Smooth muscle cell (in vitro differentiated cells): ENCODE measurements at regions not wholly inside any gene's neighbourhood (a gene's known extent, or its start where the extent isn't known, plus 50 kb on each side); places are given as distances from the start of the nearest gene placed in this dataset.

Experiments
- DNase-seq: peaks from one replicate; lab custom pipeline; 2025; ENCODE audit not compliant: unreplicated experiment; lab: John Stamatoyannopoulos, UW
- H2AFZ ChIP-seq: fragments of 200-600 bp; sonication (generic); 2 replicates; pipeline ENCODE4 v1.6.0; 2016; ENCODE audit warnings: antibody characterized with exemption, low read depth, mild to moderate bottlenecking
- H3F3A ChIP-seq: fragments of 200-600 bp; sonication (generic); 2 replicates; pipeline ENCODE4 v1.6.0; 2017; ENCODE audit warnings: antibody characterized with exemption, low read depth
- H3K27ac ChIP-seq: fragments of 200-600 bp; sonication (generic); 2 replicates; pipeline ENCODE4 v1.5.1; 2016; ENCODE audit warnings: low read depth, mild to moderate bottlenecking
- H3K27me3 ChIP-seq: fragments of 200-600 bp; sonication (generic); 2 replicates; pipeline ENCODE4 v1.6.1; 2016; ENCODE audit warnings: low read depth, mild to moderate bottlenecking
- H3K36me3 ChIP-seq: fragments of 200-600 bp; sonication (generic); 2 replicates; pipeline ENCODE4 v1.5.1; 2016; ENCODE audit warnings: low read depth
- H3K4me1 ChIP-seq: fragments of 200-600 bp; sonication (generic); 2 replicates; pipeline ENCODE4 v1.5.1; 2016; ENCODE audit warnings: low read depth
- H3K4me2 ChIP-seq: fragments of 200-600 bp; sonication (generic); 2 replicates; pipeline ENCODE4 v1.6.0; 2016; ENCODE audit warnings: mild to moderate bottlenecking
- H3K4me3 ChIP-seq: fragments of 200-600 bp; sonication (generic); 2 replicates; pipeline ENCODE4 v1.5.1; 2016; ENCODE audit warnings: mild to moderate bottlenecking
- H3K79me2 ChIP-seq: fragments of 200-600 bp; sonication (generic); 2 replicates; pipeline ENCODE4 v1.6.0; 2016; ENCODE audit warnings: low read depth, mild to moderate bottlenecking
- H3K9ac ChIP-seq: fragments of 200-600 bp; sonication (generic); 2 replicates; pipeline ENCODE4 v1.6.0; 2016; ENCODE audit warnings: low read depth
- H3K9me3 ChIP-seq: fragments of 200-600 bp; sonication (generic); replicated peaks from 2 replicates; pipeline ENCODE4 v1.5.1; 2016; ENCODE audit warnings: low read depth
- H4K20me1 ChIP-seq: fragments of 200-600 bp; sonication (generic); 2 replicates; pipeline ENCODE4 v1.6.0; 2016; ENCODE audit warnings: low read depth
- WGBS: methylation state at CpG from one replicate; pipeline ENCODE4 v1.1.7; 2016; ENCODE audit warnings: low lambda C conversion rate; 5-methylcytosine and 5-hydroxymethylcytosine counted together
- TF ChIP-seq, protein P1 (sequence below): fragments of 200-600 bp; sonication (generic); IDR thresholded peaks from 2 replicates; pipeline ENCODE4 v1.5.1; 2017; ENCODE audit warnings: borderline replicate concordance, mild to moderate bottlenecking, antibody characterized with exemption; ENCODE audit not compliant: insufficient read depth, poor library complexity, severe bottlenecking

DNA sequence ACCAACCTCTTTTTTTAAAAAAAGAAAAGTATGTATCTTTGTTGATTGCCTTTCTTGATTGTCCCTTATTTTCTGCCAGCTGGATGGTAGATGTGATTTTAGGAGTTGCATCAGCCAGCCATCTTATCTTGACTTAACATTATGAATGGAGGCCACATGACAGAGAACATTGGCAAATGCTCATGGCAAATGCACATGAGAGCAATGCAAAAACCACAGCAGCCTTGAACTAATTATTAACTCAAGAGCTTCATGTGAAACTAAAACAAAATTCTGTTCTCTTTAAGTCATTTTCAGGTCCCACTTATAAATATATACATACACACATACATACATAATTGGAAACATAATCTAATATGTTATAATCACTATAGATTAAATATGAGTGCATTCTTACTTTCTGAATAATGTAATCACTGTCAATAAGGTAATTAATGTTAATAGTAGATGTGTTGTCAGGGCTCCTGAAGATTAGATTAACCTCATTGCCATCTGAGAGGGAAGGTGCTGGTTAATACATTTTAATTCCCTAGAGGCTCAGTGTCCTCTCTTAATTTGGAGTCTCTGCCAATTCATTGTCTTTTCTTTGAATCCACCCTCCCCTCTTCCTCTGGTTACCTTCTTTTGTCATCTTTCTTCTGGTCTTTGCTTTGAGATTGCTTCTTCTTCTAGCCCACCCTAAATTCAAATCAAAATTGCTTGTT lies 962.2 kb downstream of the ADGRL2 start:
- Histone ChIP-seq H3K4me2 (no peak overlapping the region), H4K20me1 (no peaks in the 10 kb centered on the region), H3K36me3 (no peaks in the 10 kb centered on the region), H3K9me3 (no peaks in the 10 kb centered on the region), H3K27ac (no peak overlapping the region), H2AFZ (no peak overlapping the region), H3F3A (no peaks in the 10 kb centered on the region), H3K79me2 (no peaks in the 10 kb centered on the region), H3K4me1 (peaks cover 9% of the 10 kb centered on the region), H3K4me3 (no peak overlapping the region), H3K9ac (no peak overlapping the region), H3K27me3 (no peaks in the 10 kb centered on the region)
- no peak for DNase-seq
- TF ChIP-seq, protein P1, sequence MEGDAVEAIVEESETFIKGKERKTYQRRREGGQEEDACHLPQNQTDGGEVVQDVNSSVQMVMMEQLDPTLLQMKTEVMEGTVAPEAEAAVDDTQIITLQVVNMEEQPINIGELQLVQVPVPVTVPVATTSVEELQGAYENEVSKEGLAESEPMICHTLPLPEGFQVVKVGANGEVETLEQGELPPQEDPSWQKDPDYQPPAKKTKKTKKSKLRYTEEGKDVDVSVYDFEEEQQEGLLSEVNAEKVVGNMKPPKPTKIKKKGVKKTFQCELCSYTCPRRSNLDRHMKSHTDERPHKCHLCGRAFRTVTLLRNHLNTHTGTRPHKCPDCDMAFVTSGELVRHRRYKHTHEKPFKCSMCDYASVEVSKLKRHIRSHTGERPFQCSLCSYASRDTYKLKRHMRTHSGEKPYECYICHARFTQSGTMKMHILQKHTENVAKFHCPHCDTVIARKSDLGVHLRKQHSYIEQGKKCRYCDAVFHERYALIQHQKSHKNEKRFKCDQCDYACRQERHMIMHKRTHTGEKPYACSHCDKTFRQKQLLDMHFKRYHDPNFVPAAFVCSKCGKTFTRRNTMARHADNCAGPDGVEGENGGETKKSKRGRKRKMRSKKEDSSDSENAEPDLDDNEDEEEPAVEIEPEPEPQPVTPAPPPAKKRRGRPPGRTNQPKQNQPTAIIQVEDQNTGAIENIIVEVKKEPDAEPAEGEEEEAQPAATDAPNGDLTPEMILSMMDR: no peak

DNA sequence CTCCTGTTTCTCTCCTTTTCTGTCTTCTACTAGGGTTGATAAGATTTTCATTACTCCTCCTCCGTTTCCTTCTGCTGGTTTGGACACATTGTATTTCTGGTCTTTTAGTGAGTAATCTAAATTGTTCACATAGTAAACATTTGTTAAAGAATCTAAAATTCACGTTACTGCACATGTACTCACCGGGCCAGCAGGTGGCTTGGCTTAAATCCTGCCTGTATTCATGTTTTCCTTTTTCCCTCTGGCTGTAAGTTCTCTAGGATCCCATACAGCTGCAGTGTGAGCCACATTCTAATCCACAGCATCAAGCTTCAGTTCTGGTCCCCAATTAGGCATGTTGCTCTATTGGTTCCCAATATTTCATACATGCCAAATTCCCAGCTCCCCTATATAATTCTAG lies 958.3 kb downstream of the ADGRL2 start:
- Histone ChIP-seq H2AFZ (no peak overlapping the region), H3K4me2 (no peak overlapping the region), H3K27me3 (no peaks in the 10 kb centered on the region), H3K36me3 (no peaks in the 10 kb centered on the region), H3F3A (no peaks in the 10 kb centered on the region), H3K27ac (no peak overlapping the region), H3K9me3 (no peaks in the 10 kb centered on the region), H3K79me2 (no peaks in the 10 kb centered on the region), H3K4me3 (no peak overlapping the region), H3K9ac (no peak overlapping the region), H3K4me1 (peaks cover 9% of the 10 kb centered on the region), H4K20me1 (no peaks in the 10 kb centered on the region)
- no peak for DNase-seq
- 74% methylated on average over 3 of the region's 3 CpGs for WGBS
- TF ChIP-seq, protein P1: no peak

DNA sequence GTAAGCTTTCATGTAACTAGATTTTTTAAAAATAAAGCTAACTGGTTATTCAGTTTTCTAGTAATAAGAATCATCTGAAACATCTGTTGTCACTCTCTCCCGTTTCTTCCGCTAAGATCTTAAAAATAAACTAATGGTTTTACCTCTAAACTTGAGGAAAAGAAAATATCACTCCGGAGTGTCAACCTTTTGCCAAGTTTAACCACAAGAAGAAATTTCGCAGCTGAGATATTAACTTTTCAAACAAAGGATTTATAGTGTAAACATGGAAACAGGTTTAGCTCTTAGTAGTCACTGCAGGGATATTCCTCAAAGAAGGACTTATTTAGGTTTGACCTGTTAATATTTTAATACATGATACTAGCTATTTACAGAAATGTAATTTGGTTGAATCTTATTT lies 954.9 kb downstream of the ADGRL2 start:
- Histone ChIP-seq H3K9ac (no peak overlapping the region), H3K4me3 (no peak overlapping the region), H3K4me1 (peaks cover 8% of the 10 kb centered on the region), H3K27ac (no peak overlapping the region), H3K27me3 (no peaks in the 10 kb centered on the region), H3K79me2 (no peaks in the 10 kb centered on the region), H4K20me1 (no peaks in the 10 kb centered on the region), H3F3A (no peaks in the 10 kb centered on the region), H3K4me2 (no peak overlapping the region), H3K36me3 (no peaks in the 10 kb centered on the region), H2AFZ (no peak overlapping the region), H3K9me3 (no peaks in the 10 kb centered on the region)
- TF ChIP-seq, protein P1: no peak
- DNase-seq: no peak
- 96% methylated on average over 4 of the region's 4 CpGs for WGBS

DNA sequence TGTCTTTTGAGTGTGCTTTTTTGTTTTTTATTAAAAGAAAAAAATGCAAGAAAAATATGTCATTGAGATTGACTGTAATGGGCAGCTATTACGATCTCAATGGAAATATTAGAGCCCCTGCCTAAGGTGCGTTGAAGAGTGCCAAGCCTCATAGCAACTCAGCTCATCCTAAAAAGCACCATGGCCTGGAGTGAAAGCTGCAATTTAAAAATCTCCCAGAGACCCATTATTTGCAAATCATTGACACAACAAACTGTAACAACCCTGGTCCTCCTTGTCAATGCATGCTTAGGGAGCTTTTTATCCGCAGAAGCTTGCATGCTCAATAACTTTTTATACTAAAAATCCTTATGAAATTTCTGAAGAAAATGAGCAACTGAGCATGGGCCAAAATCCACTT lies 954.5 kb downstream of the ADGRL2 start:
- 97% methylated on average over 3 of the region's 3 CpGs for WGBS
- H3K27me3 ChIP-seq: no peaks in the 10 kb centered on the region
- H3F3A ChIP-seq: no peaks in the 10 kb centered on the region
- TF ChIP-seq, protein P1: no peak
- no peak for DNase-seq
- H3K79me2 ChIP-seq: no peaks in the 10 kb centered on the region
- H4K20me1 ChIP-seq: no peaks in the 10 kb centered on the region
- no peak overlapping the region for H3K4me2 ChIP-seq
- H2AFZ ChIP-seq: no peak overlapping the region
- H3K4me3 ChIP-seq: no peak overlapping the region
- H3K9ac ChIP-seq: no peak overlapping the region
- H3K27ac ChIP-seq: no peak overlapping the region
- H3K9me3 ChIP-seq: no peaks in the 10 kb centered on the region
- peaks cover 3% of the 10 kb centered on the region for H3K4me1 ChIP-seq
- no peaks in the 10 kb centered on the region for H3K36me3 ChIP-seq
